GM12878 (cell line): ENCODE measurements at regions not wholly inside any gene's neighbourhood (a gene's known extent, or its start where the extent isn't known, plus 50 kb on each side); places are given as distances from the start of the nearest gene placed in this dataset.

Source experiments
- E4F1 ChIP-seq: fragments of 450-650 bp; IDR thresholded peaks from 2 replicates; pipeline ENCODE4 v1.6.1; 2018; ENCODE audit warnings: borderline replicate concordance, mild to moderate bottlenecking; ENCODE audit not compliant: partially characterized antibody
- EED ChIP-seq: sonication (generic); IDR thresholded peaks from 2 replicates; pipeline ENCODE4 v1.6.1; 2016; ENCODE audit warnings: antibody characterized with exemption, low read depth
- HCFC1 ChIP-seq: fragments of 150-350 bp; IDR thresholded peaks from 2 replicates; pipeline ENCODE4 v1.6.1; 2014; ENCODE audit warnings: low read length
- TAF1 ChIP-seq: IDR thresholded peaks from 2 replicates; pipeline ENCODE4 v1.6.1; 2011; ENCODE audit warnings: mild to moderate bottlenecking, low read depth, low read length, borderline replicate concordance
- TCF3 ChIP-seq: IDR thresholded peaks from 2 replicates; pipeline ENCODE4 v1.6.1; 2012; ENCODE audit warnings: low read depth, mild to moderate bottlenecking, low read length, borderline replicate concordance; ENCODE audit not compliant: insufficient read depth
- ZBTB4 ChIP-seq: fragments of 450-650 bp; formaldehyde crosslinking; IDR thresholded peaks from 2 replicates; pipeline ENCODE4 v1.4.0; 2022; ENCODE audit warnings: mild to moderate bottlenecking, moderate library complexity
- ZNF384 ChIP-seq: IDR thresholded peaks from 2 replicates; pipeline ENCODE4 v1.6.1; 2012; ENCODE audit warnings: low read depth, mild to moderate bottlenecking, low read length, improper control_type of control experiment, borderline replicate concordance

GRCh38 chr10:5271526-5271925, 74.9 kb downstream of the AKR1C4 start (continued):
- TF ChIP-seq E4F1 (no peak), ZBTB4 (no peak), ZNF384 (no peak), TCF3 (no peak), HCFC1 (no peak), EED (no peak), TAF1 (no peak)
- TF ChIP-seq, all 136 proteins: peak for 0
